Stromal cell of bone marrow (primary cell): ENCODE measurements at regions not wholly inside any gene's neighbourhood (a gene's known extent, or its start where the extent isn't known, plus 50 kb on each side); places are given as distances from the start of the nearest gene placed in this dataset.
"Not testable (repeated sequence)": the region's sequence is repeated elsewhere in the genome, so short reads cannot be mapped to it uniquely, and the experiment has no call there.

Experiments
- DNase-seq: peaks from one replicate; pipeline ENCODE4 v3.0.0-alpha.2; 2012; ENCODE audit warnings: low read depth

GRCh38 chr2:125615438-125615837 lies 1040.5 kb upstream of the GYPC start:
- DNase-seq: no peak

GRCh38 chr2:125630377-125630776 lies 1025.6 kb upstream of the GYPC start:
- DNase-seq: no peak

GRCh38 chr2:125634662-125635061 lies 1021.3 kb upstream of the GYPC start:
- no peak for DNase-seq

- DNase-seq: no peak
These were observed 1017.6 kb upstream of the GYPC start for GRCh38 chr2:125638345-125638744.

- no peak for DNase-seq
These were observed 1013.9 kb upstream of the GYPC start for GRCh38 chr2:125642032-125642431.

- DNase-seq: no peak
These were observed 1012.8 kb upstream of the GYPC start for GRCh38 chr2:125643128-125643527.

- DNase-seq: no peak
These were observed 1012.4 kb upstream of the GYPC start for GRCh38 chr2:125643585-125643984.

- no peak for DNase-seq
These were observed 1011.7 kb upstream of the GYPC start for GRCh38 chr2:125644257-125644656.

- DNase-seq: no peak
These were observed 1003.7 kb upstream of the GYPC start for GRCh38 chr2:125652280-125652679.

GRCh38 chr2:125654226-125654625 lies 1001.7 kb upstream of the GYPC start:
- no peak for DNase-seq

GRCh38 chr2:125656190-125656589 lies 999.8 kb upstream of the GYPC start:
- no peak for DNase-seq

GRCh38 chr2:125658583-125658982 lies 997.4 kb upstream of the GYPC start:
- no peak for DNase-seq

GRCh38 chr2:125660369-125660768 lies 995.6 kb upstream of the GYPC start:
- DNase-seq: not testable (repeated sequence)

- DNase-seq: no peak
These were observed 988.3 kb upstream of the GYPC start for GRCh38 chr2:125667630-125668029.

- no peak for DNase-seq
These were observed 976.1 kb upstream of the GYPC start for GRCh38 chr2:125679903-125680302.

GRCh38 chr2:125680809-125681208 lies 975.1 kb upstream of the GYPC start:
- no peak for DNase-seq

GRCh38 chr2:125681576-125681975 lies 974.4 kb upstream of the GYPC start:
- no peak for DNase-seq

- no peak for DNase-seq
These were observed 973.8 kb upstream of the GYPC start for GRCh38 chr2:125681976-125682805.

- no peak for DNase-seq
These were observed 971.7 kb upstream of the GYPC start for GRCh38 chr2:125684256-125684655.

GRCh38 chr2:125684932-125685331 lies 971.0 kb upstream of the GYPC start:
- no peak for DNase-seq

- no peak for DNase-seq
These were observed 959.4 kb upstream of the GYPC start for GRCh38 chr2:125696560-125696959.

GRCh38 chr2:125698280-125698679 lies 957.7 kb upstream of the GYPC start:
- DNase-seq: no peak

GRCh38 chr2:125701070-125701469 lies 954.9 kb upstream of the GYPC start:
- DNase-seq: no peak

- no peak for DNase-seq
These were observed 948.3 kb upstream of the GYPC start for GRCh38 chr2:125707611-125708010.
